Stomach (tissue), 8 donors: ENCODE measurements at regions not wholly inside any gene's neighbourhood (a gene's known extent, or its start where the extent isn't known, plus 50 kb on each side); places are given as distances from the start of the nearest gene placed in this dataset.

Experiments used
- DNase-seq, 2 donors: peaks; one replicate each; pipeline versions ENCODE4 v3.0.0 to v3.0.0-alpha.2; 2013 to 2019
- H3K27ac ChIP-seq, 5 donors: fragments of 200-600 bp in 4 of 5; sonication (generic) in 4 of 5; one replicate each; pipeline ENCODE4 v1.5.1; 2013 to 2019; ENCODE audit warnings: mild to moderate bottlenecking in 1 of 5, moderate library complexity in 1 of 5
- H3K27me3 ChIP-seq, 3 donors: fragments of 200-600 bp; sonication (generic); one replicate each; pipeline ENCODE4 v1.5.1; 2017 to 2019; ENCODE audit warnings: mixed run types in 1 of 3
- H3K36me3 ChIP-seq, 4 donors: fragments of 200-600 bp; sonication (generic); 1 replicate in 3 of 4; 2 replicates in 1 of 4; pipeline ENCODE4 v1.5.1; 2016 to 2019
- H3K4me1 ChIP-seq, 4 donors: fragments of 200-600 bp; sonication (generic); one replicate each; pipeline ENCODE4 v1.5.1; 2016 to 2019
- H3K4me3 ChIP-seq, 4 donors: fragments of 200-600 bp; sonication (generic) in 3 of 4; one replicate each; pipeline ENCODE4 v1.5.1; 2016 to 2019; ENCODE audit warnings: mild to moderate bottlenecking in 1 of 4
- H3K9me3 ChIP-seq, 4 donors: fragments of 200-600 bp; sonication (generic); one replicate each; pipeline ENCODE4 v1.5.1; 2016 to 2019
- CTCF ChIP-seq, 7 experiments: fragments of 450-650 bp in 4 of 7; fragments of 200-600 bp in 3 of 7; sonication (generic) in 3 of 7; IDR thresholded peaks; one replicate each; pipeline ENCODE4 v1.5.1; 2016 to 2019; ENCODE audit warnings: antibody characterized with exemption in 7 of 7, control low read depth in 2 of 7, mild to moderate bottlenecking in 1 of 7
- EP300 ChIP-seq: sonication (generic); formaldehyde crosslinking; IDR thresholded peaks from one replicate; pipeline ENCODE4 v1.6.1; 2017; ENCODE audit warnings: antibody characterized with exemption
- POLR2A ChIP-seq, 4 donors: fragments of 450-650 bp; IDR thresholded peaks; one replicate each; pipeline ENCODE4 v1.6.1; 2016; ENCODE audit warnings: antibody characterized with exemption in 4 of 4, control low read depth in 2 of 4, mild to moderate bottlenecking in 1 of 4, moderate library complexity in 1 of 4
- POLR2AphosphoS5 ChIP-seq, 3 donors: sonication (generic); formaldehyde crosslinking; IDR thresholded peaks; one replicate each; pipeline ENCODE4 v1.6.1; 2016; ENCODE audit warnings: antibody characterized with exemption in 3 of 3
- WGBS, 5 donors: extraction: QIAGEN DNeasy Blood & Tissue Kit in 3 of 5; methylation state at CpG; one replicate each; pipeline versions ENCODE4 v1.1.5 to v1.1.7; 2013 to 2018; 5-methylcytosine and 5-hydroxymethylcytosine counted together
- intact Hi-C: fragments of 100-400 bp; cut with DNase I; formaldehyde crosslinking; loops from one replicate; pipeline ENCODE4 v1.15.1; 2023; ENCODE audit warnings: low total_unique reads
- donor health status: healthy with polysubstance abuse.
- donor health status: Bipolar disorder and iron deficiency.
- donor health status: healthy.

GRCh38 chr15:97576929-97577645 is 383.4 kb upstream of the ARRDC4 start:
- WGBS, 5 donors = 61 to 76% (median 64%) methylated on average over 5 of the region's 5 CpGs
- intact Hi-C loops = no loop called here
- no peaks in the 10 kb centered on the region for H3K27me3 ChIP-seq
- no peak overlapping the region for H3K4me3 ChIP-seq
- H3K9me3 ChIP-seq = peaks cover 0 to 9% (median 0%) of the 10 kb centered on the region in 4 donors
- TF ChIP-seq POLR2A (IDR thresholded peaks at IDR 0.05) = no peak
- no peak for TF ChIP-seq POLR2AphosphoS5 (IDR thresholded peaks at IDR 0.05)
- no peak for TF ChIP-seq EP300
- no peak for TF ChIP-seq CTCF (IDR thresholded peaks at IDR 0.05)
- no peak overlapping the region for H3K27ac ChIP-seq
- H3K36me3 ChIP-seq = no peaks in the 10 kb centered on the region
- no peaks in the 10 kb centered on the region for H3K4me1 ChIP-seq
- DNase-seq = no peak

- no peak overlapping the region for H3K27ac ChIP-seq
- 95 to 98% (median 96%) methylated on average over 7 to 10 of the region's 10 CpGs for WGBS, 5 donors
- intact Hi-C loops = no loop called here
- no peak for TF ChIP-seq POLR2AphosphoS5 (IDR thresholded peaks at IDR 0.05)
- no peak for TF ChIP-seq CTCF (IDR thresholded peaks at IDR 0.05)
- TF ChIP-seq EP300 = no peak
- no peak for TF ChIP-seq POLR2A (IDR thresholded peaks at IDR 0.05)
- H3K9me3 ChIP-seq = peaks cover 0 to 13% (median 9%) of the 10 kb centered on the region in 4 donors
- no peak overlapping the region for H3K4me3 ChIP-seq
- DNase-seq = no peak
- H3K4me1 ChIP-seq = no peaks in the 10 kb centered on the region
- no peaks in the 10 kb centered on the region for H3K36me3 ChIP-seq
- peaks cover 0 to 5% (median 0%) of the 10 kb centered on the region in 3 donors for H3K27me3 ChIP-seq
Measured at GRCh38 chr15:97585408-97585807, 375.1 kb upstream of the ARRDC4 start.

GRCh38 chr15:97592778-97593177 is 367.7 kb upstream of the ARRDC4 start:
- Histone ChIP-seq H3K9me3 (no peaks in the 10 kb centered on the region), H3K4me3 (no peak overlapping the region), H3K4me1 (no peaks in the 10 kb centered on the region), H3K27me3 (no peaks in the 10 kb centered on the region), H3K27ac (no peak overlapping the region), H3K36me3 (no peaks in the 10 kb centered on the region)
- intact Hi-C loops = no loop called here
- 81 to 89% (median 84%) methylated on average over 4 of the region's 4 CpGs for WGBS, 5 donors
- TF ChIP-seq EP300 (no peak), POLR2A (IDR thresholded peaks at IDR 0.05) (no peak), CTCF (IDR thresholded peaks at IDR 0.05) (no peak), POLR2AphosphoS5 (IDR thresholded peaks at IDR 0.05) (no peak)
- DNase-seq = no peak

- H3K27me3 ChIP-seq = no peaks in the 10 kb centered on the region
- H3K4me1 ChIP-seq = no peaks in the 10 kb centered on the region
- no peak overlapping the region for H3K27ac ChIP-seq
- no peaks in the 10 kb centered on the region for H3K36me3 ChIP-seq
- WGBS, 5 donors = 75 to 84% (median 78%) methylated on average over 5 of the region's 5 CpGs
- no peak for DNase-seq
- H3K9me3 ChIP-seq = no peaks in the 10 kb centered on the region
- intact Hi-C loops = no loop called here
- TF ChIP-seq POLR2AphosphoS5 (IDR thresholded peaks at IDR 0.05) = no peak
- no peak for TF ChIP-seq POLR2A (IDR thresholded peaks at IDR 0.05)
- TF ChIP-seq EP300 = no peak
- no peak for TF ChIP-seq CTCF (IDR thresholded peaks at IDR 0.05)
- H3K4me3 ChIP-seq = no peak overlapping the region
Measured at GRCh38 chr15:97597801-97598200, 362.7 kb upstream of the ARRDC4 start.
